ENCODE measurements at regions not wholly inside any gene's neighbourhood (a gene's known extent, or its start where the extent isn't known, plus 50 kb on each side); places are given as distances from the start of the nearest gene placed in this dataset.

DNA sequence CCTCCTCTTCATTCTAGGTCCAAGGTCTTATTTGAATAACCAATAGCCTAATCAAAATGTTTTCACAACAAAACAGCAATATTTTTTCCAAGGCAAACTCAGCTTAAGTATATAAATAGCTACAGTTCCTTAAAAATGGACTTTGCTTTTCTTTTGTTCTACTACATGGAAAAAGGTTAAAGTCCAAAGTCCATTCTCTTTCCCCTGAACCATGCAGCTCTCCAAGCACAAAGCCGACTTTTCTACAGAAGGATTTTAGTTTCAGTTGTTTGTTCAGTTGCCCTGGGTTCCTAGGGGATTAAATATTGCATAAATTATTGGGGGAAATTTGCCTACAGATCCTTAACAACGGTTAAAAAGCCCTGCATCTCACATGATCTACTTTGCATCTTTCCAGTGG lies 677.0 kb upstream of the KLF4 start:
- DNase-seq, result no peak

- DNase-seq, result no peak
These were observed 673.9 kb upstream of the KLF4 start for GRCh38 chr9:108163321-108164005.

DNA sequence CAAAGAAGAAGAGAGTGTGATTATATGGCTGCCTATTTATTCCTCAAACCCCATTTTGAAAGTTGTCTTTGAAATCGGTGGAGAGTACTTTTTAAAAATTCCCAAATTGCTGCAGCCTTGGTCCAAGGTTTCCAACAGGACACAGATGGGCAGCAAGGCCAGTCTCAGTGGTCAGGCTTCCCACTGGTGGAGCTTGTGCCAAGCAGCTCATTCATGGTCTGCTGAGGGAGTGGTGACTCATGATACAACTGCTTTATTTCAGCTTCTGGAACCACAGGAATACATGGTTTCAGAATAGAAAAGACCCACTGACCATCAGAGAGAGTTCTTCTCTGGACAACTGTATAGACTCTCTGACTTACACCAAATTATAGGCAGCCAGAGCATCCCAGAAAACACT lies 673.1 kb upstream of the KLF4 start:
- DNase-seq, result no peak

GRCh38 chr9:108161503-108161902 lies 671.9 kb upstream of the KLF4 start:
- DNase-seq, result no peak

DNA sequence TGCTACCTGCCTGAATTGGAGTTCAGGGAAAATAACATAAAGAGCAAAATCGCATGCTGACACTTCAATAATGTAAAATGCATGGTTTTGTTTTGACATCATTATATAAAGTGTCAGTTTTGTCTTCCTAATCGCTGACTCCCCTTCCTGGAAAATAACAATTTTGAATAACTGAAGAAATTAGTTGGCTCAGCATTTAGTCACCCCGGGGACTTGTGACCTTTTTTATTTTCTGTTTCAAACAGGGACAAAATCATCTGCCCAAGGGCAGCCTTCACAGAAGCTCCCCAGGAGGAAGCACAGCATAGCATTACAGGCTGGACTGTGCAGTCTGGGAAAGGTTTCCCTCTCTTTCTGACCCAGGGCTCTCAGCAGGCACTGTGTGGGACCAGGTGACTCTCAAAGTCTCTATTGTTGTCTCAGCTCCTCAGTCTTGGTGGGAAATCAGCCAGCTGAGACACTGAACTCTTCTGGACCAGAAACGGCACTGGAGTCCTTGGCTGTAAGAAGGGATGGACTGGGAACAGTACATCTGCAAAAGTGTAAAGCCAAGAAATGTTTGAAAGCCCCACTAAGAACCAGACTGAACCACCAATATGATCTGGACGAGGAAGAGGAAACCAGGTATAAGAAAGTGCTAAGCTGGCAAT lies 671.3 kb upstream of the KLF4 start:
- DNase-seq, result no peak

DNA sequence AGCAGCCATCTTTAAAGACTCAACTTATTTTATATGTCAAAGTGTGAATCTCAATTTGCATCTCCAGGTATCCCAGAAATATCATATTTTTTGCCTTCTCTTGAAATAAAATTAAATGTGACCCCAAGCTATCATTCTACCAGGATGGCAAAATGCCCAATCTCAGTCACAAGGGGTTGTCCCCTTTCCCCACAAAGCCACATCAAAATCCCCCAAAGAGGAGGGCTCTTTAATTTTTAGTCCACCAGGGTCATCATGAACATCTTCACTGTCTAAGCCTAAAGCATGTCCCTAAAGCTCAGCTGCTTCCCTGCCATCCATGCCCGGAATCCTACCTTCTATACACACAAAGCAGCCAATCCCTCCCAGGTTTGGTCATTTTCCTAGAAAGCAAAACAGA lies 670.5 kb upstream of the KLF4 start:
- DNase-seq, result no peak

DNA sequence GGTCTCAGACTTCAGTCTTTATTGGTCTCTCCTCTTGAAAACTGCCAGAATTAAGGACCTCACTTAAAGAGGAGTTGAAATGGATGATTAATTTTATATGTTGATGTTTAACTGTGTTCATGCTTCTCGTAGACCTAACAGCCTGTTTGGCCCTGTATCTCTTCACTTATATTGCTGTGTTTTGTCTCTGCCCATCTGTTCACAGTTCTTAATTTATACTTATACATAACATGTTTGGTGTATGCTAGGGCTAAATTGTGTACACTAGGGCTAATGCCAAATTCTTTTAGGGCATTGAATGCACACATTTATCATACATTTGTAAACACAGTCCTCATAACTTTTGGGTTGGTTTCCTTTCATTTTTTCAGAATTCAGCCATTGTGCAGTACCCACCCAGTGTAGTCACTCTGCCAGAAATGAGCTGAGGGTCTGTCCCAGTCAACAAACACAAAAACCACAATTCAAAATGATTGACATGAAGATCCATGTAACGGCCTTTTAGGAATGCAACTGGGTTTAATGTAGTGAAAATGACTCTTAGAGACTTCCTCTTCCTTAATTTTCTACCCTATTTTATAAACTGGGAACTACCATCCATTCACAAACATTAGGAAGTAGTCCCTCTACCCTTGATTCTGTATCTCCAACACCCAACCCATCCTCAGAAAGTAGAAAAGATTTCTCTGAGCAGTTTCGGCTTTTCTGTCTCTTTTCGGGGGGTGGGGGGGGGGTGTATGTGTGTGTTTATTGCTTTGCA lies 668.8 kb upstream of the KLF4 start:
- DNase-seq, result no peak

- DNase-seq, result no peak
These were observed 666.9 kb upstream of the KLF4 start for GRCh38 chr9:108156270-108156998.

- DNase-seq, result no peak
These were observed 663.8 kb upstream of the KLF4 start for GRCh38 chr9:108153416-108153815.

- no peak for DNase-seq
These were observed 661.4 kb upstream of the KLF4 start for GRCh38 chr9:108150736-108151586.

DNA sequence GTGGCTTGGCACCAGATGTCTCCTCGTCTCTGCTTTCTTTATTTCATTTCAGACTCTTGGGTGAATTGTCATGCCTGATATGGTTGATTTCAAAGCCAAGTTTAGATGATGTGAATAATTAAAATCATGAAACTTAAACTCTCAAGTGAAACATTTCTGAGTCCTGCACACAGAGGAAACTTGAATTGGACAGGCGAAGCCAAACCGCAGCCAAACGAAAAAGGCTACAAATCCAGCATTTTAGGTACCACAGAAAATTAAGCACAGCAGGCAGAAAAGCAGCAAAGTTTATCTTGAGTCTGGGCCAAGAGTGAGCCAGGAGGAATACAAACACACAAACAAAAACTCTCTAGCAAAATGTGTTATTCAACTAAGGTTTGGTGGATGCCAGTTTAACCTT lies 659.8 kb upstream of the KLF4 start:
- no peak for DNase-seq

- DNase-seq, result no peak
These were observed 653.1 kb upstream of the KLF4 start for GRCh38 chr9:108142504-108143201.

- DNase-seq, result no peak
These were observed 652.6 kb upstream of the KLF4 start for GRCh38 chr9:108142142-108142503.

DNA sequence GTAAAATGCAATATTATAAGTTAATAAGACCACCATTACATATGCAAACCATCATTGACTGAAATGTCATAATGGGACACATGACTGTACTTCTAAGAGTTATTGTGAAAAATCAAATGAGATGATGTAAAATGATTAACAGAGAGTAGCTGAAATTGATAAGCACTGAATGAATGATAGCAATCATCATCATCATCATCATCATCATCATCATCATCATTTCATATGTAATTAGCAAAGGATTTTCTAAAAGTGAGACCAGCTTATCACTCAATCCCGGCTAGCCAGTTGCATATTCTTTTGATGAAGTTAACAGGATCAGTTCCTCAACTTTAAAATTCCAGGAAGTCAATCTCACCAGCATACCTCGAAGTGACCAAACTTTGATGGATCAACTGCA lies 650.3 kb upstream of the KLF4 start:
- DNase-seq, result no peak

- no peak for DNase-seq
These were observed 648.9 kb upstream of the KLF4 start for GRCh38 chr9:108138516-108138915.

DNA sequence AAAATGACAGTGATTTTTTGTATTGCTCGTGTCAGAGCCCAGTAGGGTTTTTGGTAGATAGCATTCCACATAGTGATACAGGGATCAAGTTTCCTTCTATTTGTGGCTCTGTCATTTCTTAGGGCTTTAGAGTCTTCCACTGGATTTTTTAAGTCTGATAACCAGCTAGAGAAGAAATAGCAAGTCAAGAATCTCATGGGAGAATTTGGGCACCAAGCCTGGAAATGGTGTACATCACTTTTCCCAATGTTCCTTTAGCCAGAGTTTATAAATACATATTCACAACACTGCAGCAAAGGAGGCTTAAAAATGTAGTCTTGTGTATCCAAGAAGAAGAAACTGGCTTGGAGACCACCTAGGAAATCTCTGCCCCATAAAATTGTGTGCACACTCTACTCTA lies 647.1 kb upstream of the KLF4 start:
- no peak for DNase-seq

- DNase-seq, result no peak
These were observed 645.0 kb upstream of the KLF4 start for GRCh38 chr9:108134486-108135128.

DNA sequence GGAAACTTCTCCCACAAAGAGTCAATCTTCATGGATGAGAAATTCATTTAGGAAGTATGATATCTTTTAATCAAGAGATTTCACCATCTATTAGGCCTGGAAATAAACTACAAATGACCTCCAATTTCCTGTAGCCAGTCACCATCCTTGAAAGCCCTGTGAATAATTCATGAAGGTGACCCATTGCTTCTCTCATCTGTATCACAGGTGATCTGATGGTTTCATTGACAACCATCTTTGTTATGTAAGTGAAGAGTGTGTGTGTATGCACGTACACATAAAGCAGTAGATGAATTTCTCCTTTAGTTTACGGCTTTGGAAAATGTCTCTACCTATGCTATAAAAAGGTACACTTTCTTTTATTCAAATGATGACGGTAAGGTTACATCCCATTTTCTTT lies 644.1 kb upstream of the KLF4 start:
- no peak for DNase-seq

- no peak for DNase-seq
These were observed 643.5 kb upstream of the KLF4 start for GRCh38 chr9:108133101-108133500.

DNA sequence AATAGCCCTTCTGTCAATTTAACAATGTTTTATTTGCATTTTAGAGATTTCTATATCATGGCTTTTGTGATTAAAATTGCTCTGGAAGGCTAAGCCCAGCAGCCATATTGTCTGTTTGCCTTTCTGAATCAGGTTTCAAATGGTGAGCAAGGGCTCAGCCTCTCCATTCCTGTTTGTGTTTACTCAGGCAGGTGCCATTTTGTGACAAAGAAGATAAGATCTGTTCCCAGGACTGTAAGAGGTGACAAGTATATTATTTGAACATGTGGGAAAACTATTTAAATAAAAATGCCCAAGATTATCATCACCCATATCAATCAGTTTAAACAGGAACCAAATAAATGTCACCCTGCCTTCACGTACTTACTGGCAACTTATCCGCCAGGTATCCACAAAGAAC lies 641.3 kb upstream of the KLF4 start:
- DNase-seq, result no peak

DNA sequence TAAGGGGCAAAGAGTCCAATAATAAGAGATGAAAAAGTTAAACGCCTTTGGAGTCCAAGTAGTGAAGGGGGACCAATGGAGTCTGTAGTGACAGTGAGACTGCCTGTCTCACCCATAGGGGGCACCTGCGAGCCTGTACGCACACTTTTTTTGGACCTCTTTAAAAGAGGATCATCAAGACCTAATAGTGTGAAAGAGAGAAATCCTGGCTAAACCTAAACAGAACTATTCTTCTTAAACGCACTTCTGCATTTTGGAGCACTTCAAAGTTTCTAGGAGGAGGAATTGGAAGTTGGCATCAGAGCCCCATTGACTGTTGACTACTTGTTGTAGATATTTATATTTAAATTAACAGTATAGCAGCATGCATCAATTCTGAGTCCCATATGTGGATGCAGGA lies 636.1 kb upstream of the KLF4 start:
- no peak for DNase-seq
